ENCODE measurements at regions not wholly inside any gene's neighbourhood (a gene's known extent, or its start where the extent isn't known, plus 50 kb on each side); places are given as distances from the start of the nearest gene placed in this dataset.

- no peak for TF ChIP-seq CTCF (IDR thresholded peaks at IDR 0.05; ENCODE audit: insufficient read depth, low read depth, low read length, missing control alignments)
- no peak for DNase-seq (ENCODE audit: low read depth)
- no peak overlapping the region for H3K4me3 ChIP-seq (ENCODE audit: low read depth, low read length)
Observed at GRCh38 chr18:46360102-46360699, 256.0 kb downstream of the HAUS1 start.

- H3K4me3 ChIP-seq (ENCODE audit: low read depth, low read length) = no peak overlapping the region
- TF ChIP-seq CTCF (IDR thresholded peaks at IDR 0.05; ENCODE audit: insufficient read depth, low read depth, low read length, missing control alignments) = no peak
- DNase-seq (ENCODE audit: low read depth) = no peak
Observed at GRCh38 chr18:46360866-46361265, 256.7 kb downstream of the HAUS1 start.

- no peak for DNase-seq (ENCODE audit: low read depth)
- TF ChIP-seq CTCF (IDR thresholded peaks at IDR 0.05; ENCODE audit: insufficient read depth, low read depth, low read length, missing control alignments) = no peak
- no peak overlapping the region for H3K4me3 ChIP-seq (ENCODE audit: low read depth, low read length)
Observed at GRCh38 chr18:46362533-46362932, 258.3 kb downstream of the HAUS1 start.

GRCh38 chr18:46364048-46364447 lies 259.9 kb downstream of the HAUS1 start:
- no peak overlapping the region for H3K4me3 ChIP-seq (ENCODE audit: low read depth, low read length)

DNA sequence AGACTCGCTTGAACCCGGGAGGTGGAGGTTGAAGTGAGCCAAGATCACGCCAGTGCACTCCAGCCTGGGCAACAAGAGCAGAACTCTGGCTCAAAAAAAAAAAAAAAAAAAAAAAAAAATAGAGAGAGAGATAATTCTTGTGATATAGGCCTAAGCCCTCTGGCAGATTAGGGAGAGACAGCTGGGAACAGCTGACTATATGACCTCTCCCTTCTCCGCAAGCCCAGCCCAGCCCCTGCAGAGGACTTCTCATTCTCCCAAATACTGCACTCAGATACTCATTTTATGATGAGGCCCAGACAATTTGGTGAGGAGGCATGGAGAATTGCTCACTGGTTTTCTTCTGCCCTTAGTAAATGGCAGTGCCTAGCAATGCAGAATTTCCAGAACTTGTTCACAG lies 262.0 kb downstream of the HAUS1 start:
- no peak for TF ChIP-seq CTCF (IDR thresholded peaks at IDR 0.05; ENCODE audit: insufficient read depth, low read depth, low read length, missing control alignments)
- DNase-seq (ENCODE audit: low read depth) = no peak
- H3K4me3 ChIP-seq (ENCODE audit: low read depth, low read length) = no peak overlapping the region

More at GRCh38 chr18:46364048-46364447, 259.9 kb downstream of the HAUS1 start:
- TF ChIP-seq CTCF (IDR thresholded peaks at IDR 0.05; ENCODE audit: insufficient read depth, low read depth, low read length, missing control alignments) = no peak
- DNase-seq (ENCODE audit: low read depth) = no peak

DNA sequence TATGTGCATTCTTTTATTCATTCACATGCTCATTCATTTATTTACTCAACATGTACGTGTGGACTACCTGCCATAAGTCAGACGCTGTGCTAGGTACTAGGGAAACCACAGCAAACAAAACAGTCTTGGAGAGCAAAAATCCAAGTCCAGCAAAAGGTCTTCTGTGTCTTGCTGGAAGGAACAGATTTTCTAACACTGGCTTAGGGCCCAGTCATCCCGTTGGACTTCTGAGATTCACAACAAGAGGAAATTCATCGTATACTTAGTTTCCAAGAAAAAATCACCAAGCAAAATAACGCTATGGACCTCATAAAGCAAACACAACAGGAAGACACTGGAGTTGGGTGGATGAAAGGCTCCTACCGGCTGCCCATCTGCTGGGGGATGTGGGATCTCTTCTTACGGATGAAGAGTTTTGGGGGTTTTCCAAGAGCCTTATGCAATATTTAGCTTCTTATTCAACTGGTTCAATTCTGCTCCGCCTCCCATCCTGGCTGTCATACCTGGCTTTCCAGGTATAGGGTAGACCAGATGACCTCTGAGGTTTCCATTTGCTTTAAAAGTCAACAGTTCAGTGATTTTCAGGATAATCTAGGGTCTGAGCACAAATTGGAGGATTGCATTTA lies 262.7 kb downstream of the HAUS1 start:
- H3K4me3 ChIP-seq (ENCODE audit: low read depth, low read length) = no peak overlapping the region
- no peak for TF ChIP-seq CTCF (IDR thresholded peaks at IDR 0.05; ENCODE audit: insufficient read depth, low read depth, low read length, missing control alignments)
- no peak for DNase-seq (ENCODE audit: low read depth)

DNA sequence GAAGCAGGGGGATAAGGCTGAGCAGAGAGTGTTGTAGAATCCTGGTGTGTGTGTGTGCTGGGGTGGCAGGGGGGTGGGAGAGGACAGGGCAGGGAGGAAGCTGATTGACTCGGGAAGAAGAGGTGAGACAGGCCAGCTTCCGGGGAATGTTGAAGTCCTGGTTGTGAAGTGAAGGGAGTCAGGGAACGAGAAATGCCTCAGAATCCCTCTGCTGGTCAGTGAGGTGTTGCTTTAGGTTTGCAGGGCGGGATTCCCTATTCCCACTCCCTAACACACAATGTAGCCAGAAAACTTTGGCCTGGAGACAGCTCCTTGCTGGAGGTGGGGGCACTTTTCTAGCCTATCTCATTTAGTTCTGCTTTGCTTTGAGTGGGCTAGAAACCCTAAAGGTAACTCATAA lies 265.1 kb downstream of the HAUS1 start:
- no peak overlapping the region for H3K4me3 ChIP-seq (ENCODE audit: low read depth, low read length)
- TF ChIP-seq CTCF (IDR thresholded peaks at IDR 0.05; ENCODE audit: insufficient read depth, low read depth, low read length, missing control alignments) = no peak
- no peak for DNase-seq (ENCODE audit: low read depth)
